GM21528 (cell line): ENCODE measurements at regions not wholly inside any gene's neighbourhood (a gene's known extent, or its start where the extent isn't known, plus 50 kb on each side); places are given as distances from the start of the nearest gene placed in this dataset.
"Not testable (repeated sequence)": the region's sequence is repeated elsewhere in the genome, so short reads cannot be mapped to it uniquely, and the experiment has no call there.

Source experiments
- ATAC-seq: cut with Tn5 transposase; IDR thresholded peaks from one replicate; pipeline ENCODE4 v1.9.1; 2021; ENCODE audit warnings: mild to moderate bottlenecking, moderate library complexity; ENCODE audit not compliant: unreplicated experiment, low FRiP score

GRCh38 chr1:172793823-172794222 is 134.9 kb downstream of the FASLG start:
- no peak for ATAC-seq

GRCh38 chr1:172795741-172796140 is 136.8 kb downstream of the FASLG start:
- ATAC-seq = no peak

GRCh38 chr1:172799804-172800203 is 140.9 kb downstream of the FASLG start:
- ATAC-seq = not testable (repeated sequence)

GRCh38 chr1:172801771-172802322 is 142.9 kb downstream of the FASLG start:
- no peak for ATAC-seq

GRCh38 chr1:172809750-172810149 is 150.8 kb downstream of the FASLG start:
- no peak for ATAC-seq

GRCh38 chr1:172810480-172811175 is 151.7 kb downstream of the FASLG start:
- no peak for ATAC-seq

- no peak for ATAC-seq
Measured at GRCh38 chr1:172811694-172812093, 152.8 kb downstream of the FASLG start.

GRCh38 chr1:172812118-172812517 is 153.2 kb downstream of the FASLG start:
- no peak for ATAC-seq

- ATAC-seq = no peak
Measured at GRCh38 chr1:172813330-172813729, 154.4 kb downstream of the FASLG start.

- no peak for ATAC-seq
Measured at GRCh38 chr1:172814428-172814827, 155.5 kb downstream of the FASLG start.

GRCh38 chr1:172815740-172816139 is 156.8 kb downstream of the FASLG start:
- no peak for ATAC-seq

GRCh38 chr1:172818841-172819527 is 160.1 kb downstream of the FASLG start:
- ATAC-seq = peak; percentile 94

- ATAC-seq = no peak
Measured at GRCh38 chr1:172820475-172821158, 161.7 kb downstream of the FASLG start.

GRCh38 chr1:172821609-172822274 is 162.8 kb downstream of the FASLG start:
- no peak for ATAC-seq

GRCh38 chr1:172822886-172823285 is 164.0 kb downstream of the FASLG start:
- no peak for ATAC-seq

- ATAC-seq = no peak
Measured at GRCh38 chr1:172823534-172823933, 164.6 kb downstream of the FASLG start.

- no peak for ATAC-seq
Measured at GRCh38 chr1:172824209-172824608, 165.3 kb downstream of the FASLG start.

GRCh38 chr1:172826096-172826741 is 167.3 kb downstream of the FASLG start:
- ATAC-seq = no peak

GRCh38 chr1:172827301-172827700 is 168.4 kb downstream of the FASLG start:
- ATAC-seq = no peak

- ATAC-seq = no peak
Measured at GRCh38 chr1:172827841-172828240, 168.9 kb downstream of the FASLG start.
